Activated CD4-positive, alpha-beta T cell treated with anti-CD3 and anti-CD28 coated beads for 36 hours (primary cell): ENCODE measurements at regions not wholly inside any gene's neighbourhood (a gene's known extent, or its start where the extent isn't known, plus 50 kb on each side); places are given as distances from the start of the nearest gene placed in this dataset.

Experiments used
- ATAC-seq: fragments of 200-7000 bp; cut with Tn5 transposase; one replicate; pipeline ENCODE4 v1.10.0; 2021; ENCODE audit warnings: mild to moderate bottlenecking, moderate library complexity
- CTCF ChIA-PET: fragments of 350-600 bp; sonication (Branson Sonifier 250); formaldehyde crosslinking; loops from one replicate; lab custom pipeline; 2021; ENCODE audit warnings: antibody characterized with exemption; lab: Charles Lee
- POLR2A ChIA-PET: fragments of 350-600 bp; sonication (Branson Sonifier 250); formaldehyde crosslinking; loops from one replicate; lab custom pipeline; 2021; ENCODE audit warnings: antibody characterized with exemption, inconsistent platforms; lab: Charles Lee
- DNase-seq: peaks from one replicate; pipeline ENCODE4 v3.0.0-alpha.2; 2020
- H3K27ac Mint-ChIP-seq: one replicate; pipeline ENCODE4 v1.8.0; 2021; ENCODE audit warnings: mixed read lengths
- H3K27me3 Mint-ChIP-seq: one replicate; pipeline ENCODE4 v1.8.0; 2021; ENCODE audit warnings: mixed read lengths
- H3K36me3 Mint-ChIP-seq: one replicate; pipeline ENCODE4 v1.8.0; 2021; ENCODE audit warnings: low read depth, mixed read lengths
- H3K4me1 Mint-ChIP-seq: one replicate; pipeline ENCODE4 v1.8.0; 2021; ENCODE audit warnings: mixed read lengths
- H3K4me3 Mint-ChIP-seq: one replicate; pipeline ENCODE4 v1.8.0; 2021; ENCODE audit warnings: mild to moderate bottlenecking, moderate library complexity, mixed read lengths
- H3K9me3 Mint-ChIP-seq: one replicate; pipeline ENCODE4 v1.8.0; 2021; ENCODE audit warnings: low read depth, mixed read lengths
- intact Hi-C, 2 experiments: fragments of 100-400 bp; cut with DNase I in 1 of 2; cut with micrococcal nuclease in 1 of 2; formaldehyde crosslinking; loops; one replicate each; pipeline versions ENCODE4 v1.14.2 to v1.15.1; 2022 to 2024; cut with DNase I, micrococcal nuclease

GRCh38 chr2:8480915-8481314 is 200.9 kb upstream of the ID2 start:
- ChIA-PET CTCF (interaction anchor here (0.6 to 2.9 kb wide), 5 partner anchors 12 to 226 kb away, joined by 3 to 14 read pairs (median 4); no protein-coding TSS in a partner anchor), POLR2A (interaction anchor here (1.2 to 2.1 kb wide), 4 partner anchors 63 to 201 kb away, joined by 3 to 29 read pairs (median 8); partner anchors contain the start of gene ID2)
- Mint-ChIP-seq H3K27ac (no peak overlapping the region), H3K9me3 (no peaks in the 10 kb centered on the region), H3K27me3 (no peaks in the 10 kb centered on the region), H3K36me3 (peaks cover 5% of the 10 kb centered on the region), H3K4me1 (peaks cover 71% of the 10 kb centered on the region), H3K4me3 (no peak overlapping the region)
- intact Hi-C loops = loop anchor here (1.0 to 10.0 kb wide), 6 partner anchors 34 to 204 kb away; no protein-coding TSS in a partner anchor
- DNase-seq (no peak), ATAC-seq (no peak)

GRCh38 chr2:8481463-8482009 is 200.3 kb upstream of the ID2 start:
- no peaks in the 10 kb centered on the region for H3K9me3 Mint-ChIP-seq
- peaks cover 6% of the 10 kb centered on the region for H3K36me3 Mint-ChIP-seq
- no peaks in the 10 kb centered on the region for H3K27me3 Mint-ChIP-seq
- CTCF ChIA-PET = interaction anchor here (0.6 to 2.9 kb wide), 4 partner anchors 13 to 225 kb away, joined by 3 to 14 read pairs (median 4); no protein-coding TSS in a partner anchor
- H3K27ac Mint-ChIP-seq = peak overlapping the region; percentile 35
- intact Hi-C loops = loop anchor here (1.0 to 10.0 kb wide), 6 partner anchors 33 to 203 kb away; no protein-coding TSS in a partner anchor
- ATAC-seq (peak; percentile 73), DNase-seq (peak; percentile 72)
- POLR2A ChIA-PET = interaction anchor here (0.6 to 2.1 kb wide), 5 partner anchors 62 to 200 kb away, joined by 3 to 29 read pairs (median 3); partner anchors contain the start of gene ID2
- peaks cover 72% of the 10 kb centered on the region for H3K4me1 Mint-ChIP-seq
- H3K4me3 Mint-ChIP-seq = no peak overlapping the region

GRCh38 chr2:8482432-8482831 is 199.4 kb upstream of the ID2 start:
- Mint-ChIP-seq H3K4me1 (peaks cover 71% of the 10 kb centered on the region), H3K4me3 (no peak overlapping the region), H3K36me3 (peaks cover 8% of the 10 kb centered on the region), H3K27me3 (no peaks in the 10 kb centered on the region), H3K9me3 (no peaks in the 10 kb centered on the region), H3K27ac (peak overlapping the region; percentile 35)
- ChIA-PET POLR2A (interaction anchor here (1.5 to 2.1 kb wide), 2 partner anchors 61 to 200 kb away, joined by 13 to 29 read pairs; partner anchors contain the start of gene ID2), CTCF (interaction anchor here (0.8 to 2.9 kb wide), 2 partner anchors 61 to 200 kb away, joined by 3 to 14 read pairs; no protein-coding TSS in a partner anchor)
- DNase-seq = no peak
- ATAC-seq = no peak
- intact Hi-C loops = loop anchor here in 1 of 2 experiments (10.0 kb wide), 1 partner anchor 168 kb away; no protein-coding TSS in a partner anchor

- POLR2A ChIA-PET = interaction anchor here (0.6 to 1.4 kb wide), 2 partner anchors 59 to 318 kb away, joined by 3 to 5 read pairs; no protein-coding TSS in a partner anchor
- H3K27ac Mint-ChIP-seq = no peak overlapping the region
- H3K4me3 Mint-ChIP-seq = peak overlapping the region; percentile 72
These were observed 197.2 kb upstream of the ID2 start for GRCh38 chr2:8484502-8485283.

GRCh38 chr2:8485736-8486135 is 196.1 kb upstream of the ID2 start:
- intact Hi-C loops = loop anchor here (5.0 to 10.0 kb wide), 3 partner anchors 171 to 638 kb away; partner anchors contain the start of gene ID2 (in 1 of the 2)
- Mint-ChIP-seq H3K4me3 (peak overlapping the region; percentile 72), H3K27ac (peak overlapping the region; percentile 79), H3K4me1 (peaks cover 70% of the 10 kb centered on the region), H3K9me3 (no peaks in the 10 kb centered on the region), H3K36me3 (peaks cover 8% of the 10 kb centered on the region), H3K27me3 (no peaks in the 10 kb centered on the region)
- DNase-seq (no peak), ATAC-seq (no peak)
- ChIA-PET POLR2A (interaction anchor here (1.4 kb wide), 1 partner anchor 58 kb away, joined by 5 read pairs; no protein-coding TSS in a partner anchor), CTCF (interaction anchor here (0.6 to 1.0 kb wide), 3 partner anchors 12 to 29 kb away, joined by 3 read pairs; no protein-coding TSS in a partner anchor)

More at GRCh38 chr2:8484502-8485283, 197.2 kb upstream of the ID2 start:
- Mint-ChIP-seq H3K27me3 (no peaks in the 10 kb centered on the region), H3K36me3 (peaks cover 8% of the 10 kb centered on the region), H3K9me3 (no peaks in the 10 kb centered on the region), H3K4me1 (peaks cover 74% of the 10 kb centered on the region)
- CTCF ChIA-PET = interaction anchor here (0.6 to 1.0 kb wide), 3 partner anchors 13 to 28 kb away, joined by 3 read pairs; no protein-coding TSS in a partner anchor
- no peak for DNase-seq
- intact Hi-C loops = loop anchor here (5.0 to 10.0 kb wide), 3 partner anchors 170 to 637 kb away; partner anchors contain the start of gene ID2 (in 1 of the 2)
- no peak for ATAC-seq

DNA sequence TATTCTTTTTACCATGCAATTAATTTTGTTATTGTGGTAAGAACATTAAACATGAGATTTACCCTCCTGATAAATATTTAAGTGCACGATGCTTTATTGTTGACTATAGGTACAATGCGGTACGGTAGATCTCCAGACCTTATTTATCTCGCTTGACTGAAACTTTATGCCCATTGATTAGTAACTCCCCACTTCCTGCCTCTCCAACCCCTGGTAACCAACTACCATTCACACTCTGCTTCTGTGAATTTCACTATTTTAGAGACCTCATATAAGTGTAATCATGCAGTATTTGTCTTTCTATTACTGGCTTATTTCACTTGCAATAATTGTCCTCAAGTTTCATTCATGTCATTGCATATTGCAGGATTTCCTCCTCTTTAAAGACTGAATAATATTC is 195.7 kb upstream of the ID2 start:
- peak overlapping the region; percentile 79 for H3K27ac Mint-ChIP-seq
- peaks cover 8% of the 10 kb centered on the region for H3K36me3 Mint-ChIP-seq
- ATAC-seq (peak; percentile 5), DNase-seq (no peak)
- peak overlapping the region; percentile 72 for H3K4me3 Mint-ChIP-seq
- no peaks in the 10 kb centered on the region for H3K27me3 Mint-ChIP-seq
- CTCF ChIA-PET = no interaction called here
- no peaks in the 10 kb centered on the region for H3K9me3 Mint-ChIP-seq
- POLR2A ChIA-PET = interaction anchor here (0.6 kb wide), 1 partner anchor 77 kb away, joined by 6 read pairs; no protein-coding TSS in a partner anchor
- H3K4me1 Mint-ChIP-seq = peaks cover 66% of the 10 kb centered on the region
- intact Hi-C loops = loop anchor here (5.0 to 10.0 kb wide), 3 partner anchors 171 to 639 kb away; partner anchors contain the start of gene ID2 (in 1 of the 2)

DNA sequence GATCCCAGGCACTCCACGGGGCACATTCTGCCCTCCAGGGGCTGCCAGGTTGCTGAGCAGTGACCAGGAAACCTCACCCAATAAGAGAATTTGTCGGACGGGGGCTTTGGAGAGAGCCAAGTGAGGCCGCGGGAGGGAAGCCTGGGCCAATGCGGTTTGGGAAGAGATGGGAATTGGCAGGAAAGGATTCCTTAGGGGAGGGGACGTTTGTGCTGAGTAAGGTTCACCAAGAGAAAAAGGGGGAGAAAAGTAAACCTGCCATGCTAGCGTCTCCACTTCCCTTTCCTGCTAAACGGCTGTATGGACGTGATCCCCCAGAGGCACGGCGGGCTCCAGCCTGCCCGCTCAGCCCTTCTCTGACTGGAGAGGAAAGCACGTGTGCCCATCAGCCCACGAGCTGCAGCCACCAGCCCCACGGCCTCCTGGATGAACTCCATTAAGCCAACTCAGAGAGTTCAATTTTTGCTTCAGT is 194.4 kb upstream of the ID2 start:
- ATAC-seq = peak; percentile 24
- Mint-ChIP-seq H3K9me3 (no peaks in the 10 kb centered on the region), H3K4me1 (peaks cover 55% of the 10 kb centered on the region), H3K4me3 (peak overlapping the region; percentile 72), H3K27ac (peak overlapping the region; percentile 86), H3K27me3 (no peaks in the 10 kb centered on the region), H3K36me3 (peaks cover 8% of the 10 kb centered on the region)
- DNase-seq = peak; percentile 38
- intact Hi-C loops = loop anchor here (5.0 to 10.0 kb wide), 3 partner anchors 173 to 640 kb away; partner anchors contain the start of gene ID2 (in 1 of the 2)
- ChIA-PET CTCF (no interaction called here), POLR2A (interaction anchor here (0.9 to 2.1 kb wide), 4 partner anchors 56 to 194 kb away, joined by 3 to 11 read pairs (median 7); partner anchors contain the start of gene ID2)

- Mint-ChIP-seq H3K4me1 (peaks cover 49% of the 10 kb centered on the region), H3K27me3 (no peaks in the 10 kb centered on the region), H3K9me3 (no peaks in the 10 kb centered on the region), H3K27ac (peak overlapping the region; percentile 86), H3K36me3 (peaks cover 7% of the 10 kb centered on the region), H3K4me3 (peak overlapping the region; percentile 72)
- intact Hi-C loops = loop anchor here (1.0 to 10.0 kb wide), 8 partner anchors 26 to 641 kb away; partner anchors contain the start of gene ID2 (in 1 of the 2)
- ChIA-PET POLR2A (interaction anchor here (0.6 to 2.1 kb wide), 7 partner anchors 27 to 193 kb away, joined by 3 to 11 read pairs (median 5); partner anchors contain the start of gene ID2), CTCF (interaction anchor here (0.6 to 1.4 kb wide), 4 partner anchors 11 to 1591 kb away, joined by 3 to 4 read pairs (median 3); no protein-coding TSS in a partner anchor)
- DNase-seq (peak; percentile 80), ATAC-seq (peak; percentile 85)
These were observed 193.7 kb upstream of the ID2 start for GRCh38 chr2:8488001-8488738.

DNA sequence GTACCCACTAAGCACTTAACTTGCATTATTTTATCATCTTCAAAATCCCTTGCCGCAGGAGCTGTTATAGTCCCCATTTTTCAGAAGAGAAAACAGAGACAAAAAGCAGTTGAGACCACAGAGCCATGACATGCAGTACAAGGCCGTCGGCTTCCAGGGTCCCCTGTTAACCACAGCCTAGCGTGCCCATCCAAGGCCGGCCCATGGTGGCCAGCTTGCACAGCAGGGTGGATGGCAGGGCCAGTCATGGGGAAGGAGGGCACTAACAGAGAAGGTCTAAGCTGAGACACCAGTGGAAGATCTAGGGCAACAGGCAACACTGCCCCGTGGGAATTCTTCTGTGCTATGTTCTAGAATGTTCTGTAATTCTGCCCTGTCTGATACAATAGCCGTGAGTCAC is 192.6 kb upstream of the ID2 start:
- ChIA-PET POLR2A (interaction anchor here (1.1 to 2.1 kb wide), 3 partner anchors 26 to 54 kb away, joined by 3 to 9 read pairs (median 5); no protein-coding TSS in a partner anchor), CTCF (interaction anchor here (0.6 to 1.4 kb wide), 5 partner anchors 12 to 45 kb away, joined by 3 to 4 read pairs (median 3); no protein-coding TSS in a partner anchor)
- no peaks in the 10 kb centered on the region for H3K9me3 Mint-ChIP-seq
- ATAC-seq (no peak), DNase-seq (no peak)
- H3K27me3 Mint-ChIP-seq = no peaks in the 10 kb centered on the region
- H3K36me3 Mint-ChIP-seq = peaks cover 4% of the 10 kb centered on the region
- peak overlapping the region; percentile 72 for H3K4me3 Mint-ChIP-seq
- peak overlapping the region; percentile 86 for H3K27ac Mint-ChIP-seq
- intact Hi-C loops = loop anchor here (5.0 to 10.0 kb wide), 3 partner anchors 174 to 642 kb away; partner anchors contain the start of gene ID2 (in 1 of the 2)
- peaks cover 42% of the 10 kb centered on the region for H3K4me1 Mint-ChIP-seq
